ENCODE measurements at regions not wholly inside any gene's neighbourhood (a gene's known extent, or its start where the extent isn't known, plus 50 kb on each side); places are given as distances from the start of the nearest gene placed in this dataset.

DNA sequence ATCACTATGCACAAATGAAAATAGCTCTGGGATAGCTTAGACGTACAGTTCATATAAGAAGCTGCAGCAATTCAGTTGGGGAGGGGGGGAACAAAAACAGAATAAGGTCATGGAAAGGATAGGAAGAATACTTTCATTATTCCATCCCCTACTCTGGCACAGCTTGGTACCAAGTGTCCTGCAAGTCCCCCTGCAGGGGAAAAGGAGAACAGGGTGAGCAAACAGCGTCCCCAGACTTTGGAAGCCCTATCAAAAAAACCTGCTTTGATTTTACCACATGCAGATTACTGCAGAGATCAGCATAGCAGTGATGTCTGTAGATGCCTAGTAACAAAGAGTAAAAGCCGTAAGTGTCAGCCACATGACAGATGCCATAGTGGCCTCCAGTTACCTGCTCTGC lies 209.4 kb upstream of the NEIL3 start:
- no peak for DNase-seq
- TF ChIP-seq CTCF (IDR thresholded peaks at IDR 0.05): no peak
- H3K27ac Mint-ChIP-seq: no peak overlapping the region
- H3K4me1 Mint-ChIP-seq: no peaks in the 10 kb centered on the region
- no peak overlapping the region for H3K4me3 Mint-ChIP-seq
- no peaks in the 10 kb centered on the region for H3K27me3 Mint-ChIP-seq (ENCODE audit: low read depth, poor library complexity)
- H3K36me3 Mint-ChIP-seq (ENCODE audit: low read depth): no peaks in the 10 kb centered on the region
- H3K9me3 Mint-ChIP-seq: no peaks in the 10 kb centered on the region

GRCh38 chr4:177103619-177104018 lies 206.1 kb upstream of the NEIL3 start:
- TF ChIP-seq CTCF (IDR thresholded peaks at IDR 0.05): no peak
- Mint-ChIP-seq H3K27me3 (ENCODE audit: low read depth, poor library complexity) (no peaks in the 10 kb centered on the region), H3K4me1 (no peaks in the 10 kb centered on the region), H3K27ac (no peak overlapping the region), H3K4me3 (no peak overlapping the region), H3K36me3 (ENCODE audit: low read depth) (no peaks in the 10 kb centered on the region), H3K9me3 (no peaks in the 10 kb centered on the region)
- DNase-seq: no peak

- DNase-seq: no peak
- H3K9me3 Mint-ChIP-seq: no peaks in the 10 kb centered on the region
- H3K36me3 Mint-ChIP-seq (ENCODE audit: low read depth): no peaks in the 10 kb centered on the region
- H3K4me1 Mint-ChIP-seq: no peaks in the 10 kb centered on the region
- no peak overlapping the region for H3K4me3 Mint-ChIP-seq
- TF ChIP-seq CTCF (IDR thresholded peaks at IDR 0.05): no peak
- H3K27me3 Mint-ChIP-seq (ENCODE audit: low read depth, poor library complexity): no peaks in the 10 kb centered on the region
- H3K27ac Mint-ChIP-seq: no peak overlapping the region
These were observed 204.1 kb upstream of the NEIL3 start for GRCh38 chr4:177105536-177105935.

DNA sequence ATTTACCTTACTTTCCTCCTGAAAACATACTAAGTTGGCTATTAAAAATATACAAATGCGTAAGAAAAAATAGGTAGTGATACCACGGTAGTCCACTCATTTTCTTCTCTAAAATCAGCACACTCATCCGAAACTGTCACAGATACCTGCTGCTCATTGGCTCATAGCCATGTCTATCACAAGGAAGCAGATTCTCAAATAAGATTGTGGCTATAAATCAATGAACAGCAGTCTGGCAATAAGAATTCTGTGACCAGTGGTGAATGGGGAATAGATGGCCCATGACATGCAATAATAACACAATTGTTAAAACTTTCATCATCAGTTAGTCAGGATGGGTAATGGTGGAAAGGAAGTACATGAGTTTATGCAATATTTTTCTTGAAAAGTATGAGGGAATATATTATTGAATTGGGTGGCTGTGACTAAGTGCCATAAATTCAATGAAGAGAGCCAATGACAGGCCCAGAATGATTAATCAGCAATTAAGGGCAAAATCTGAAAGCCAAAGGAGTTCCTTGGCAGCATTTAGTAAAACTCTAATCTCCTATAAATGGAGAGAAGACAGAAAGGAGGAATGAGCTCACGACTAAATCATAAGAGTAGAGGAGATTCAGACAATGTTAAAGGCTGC lies 202.3 kb upstream of the NEIL3 start:
- Mint-ChIP-seq H3K27me3 (ENCODE audit: low read depth, poor library complexity) (no peaks in the 10 kb centered on the region), H3K27ac (no peak overlapping the region), H3K9me3 (peaks cover 1% of the 10 kb centered on the region), H3K4me3 (no peak overlapping the region), H3K36me3 (ENCODE audit: low read depth) (no peaks in the 10 kb centered on the region), H3K4me1 (no peaks in the 10 kb centered on the region)
- TF ChIP-seq CTCF (IDR thresholded peaks at IDR 0.05): no peak
- DNase-seq: no peak

- H3K9me3 Mint-ChIP-seq: peaks cover 5% of the 10 kb centered on the region
- no peak overlapping the region for H3K27ac Mint-ChIP-seq
- no peak for DNase-seq
These were observed 201.0 kb upstream of the NEIL3 start for GRCh38 chr4:177108708-177109107.

More at GRCh38 chr4:177108708-177109107, 201.0 kb upstream of the NEIL3 start:
- no peaks in the 10 kb centered on the region for H3K4me1 Mint-ChIP-seq
- H3K36me3 Mint-ChIP-seq (ENCODE audit: low read depth): no peaks in the 10 kb centered on the region
- H3K4me3 Mint-ChIP-seq: no peak overlapping the region
- no peaks in the 10 kb centered on the region for H3K27me3 Mint-ChIP-seq (ENCODE audit: low read depth, poor library complexity)
- no peak for TF ChIP-seq CTCF (IDR thresholded peaks at IDR 0.05)

All from nephron progenitor cell (in vitro differentiated cells).